ENCODE measurements at regions not wholly inside any gene's neighbourhood (a gene's known extent, or its start where the extent isn't known, plus 50 kb on each side); places are given as distances from the start of the nearest gene placed in this dataset.

DNA sequence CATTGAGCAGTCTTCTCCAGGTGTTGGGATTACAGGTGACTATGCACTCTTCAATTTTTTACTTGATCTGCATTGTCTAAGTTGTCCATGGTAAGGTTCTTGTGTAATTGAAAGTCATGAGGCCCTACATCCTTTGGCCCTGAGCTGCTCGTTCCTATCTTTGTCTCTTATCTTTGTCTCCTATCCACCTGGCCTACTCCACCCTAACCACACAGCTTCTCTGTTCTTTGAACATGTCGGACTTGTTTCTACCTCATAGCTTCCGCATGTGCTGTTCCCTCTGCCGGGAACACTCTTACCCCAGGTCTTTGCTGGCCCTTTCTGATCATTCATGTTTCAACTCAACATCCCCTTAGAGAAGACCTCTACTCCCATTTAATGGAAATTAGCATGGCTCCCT is 194.8 kb upstream of the TBX3 start:
- TF ChIP-seq POLR2A (IDR thresholded peaks at IDR 0.05) (no peak), CTCF (IDR thresholded peaks at IDR 0.05) (no peak), POLR2AphosphoS5 (IDR thresholded peaks at IDR 0.05) (no peak), EP300 (IDR thresholded peaks at IDR 0.05; ENCODE audit: low read depth) (no peak)
